Liver (tissue), 8 donors: ENCODE measurements at regions not wholly inside any gene's neighbourhood (a gene's known extent, or its start where the extent isn't known, plus 50 kb on each side); places are given as distances from the start of the nearest gene placed in this dataset.

Experiments used
- DNase-seq: peaks from one replicate; pipeline ENCODE4 v3.0.0-alpha.2; 2017; ENCODE audit warnings: low spot score
- H3K27ac ChIP-seq, 2 donors: one replicate each; pipeline ENCODE4 v1.7.0; 2013; ENCODE audit warnings: inconsistent platforms in 2 of 2, low read length in 2 of 2, control low read depth in 1 of 2, low read depth in 1 of 2, mild to moderate bottlenecking in 1 of 2
- H3K27me3 ChIP-seq, 4 donors: one replicate each; pipeline versions ENCODE4 v1.6.1 to v1.7.0; 2013; ENCODE audit warnings: low read length in 3 of 4, inconsistent platforms in 1 of 4, mild to moderate bottlenecking in 1 of 4, moderate library complexity in 1 of 4; ENCODE audit not compliant: control insufficient read depth in 4 of 4, insufficient read depth in 4 of 4
- H3K36me3 ChIP-seq, 4 donors: one replicate each; pipeline versions ENCODE4 v1.6.1 to v1.7.0; 2013; ENCODE audit warnings: low read length in 3 of 4, mild to moderate bottlenecking in 3 of 4, low read depth in 1 of 4, moderate library complexity in 1 of 4; ENCODE audit not compliant: control insufficient read depth in 4 of 4, insufficient read depth in 3 of 4
- H3K4me1 ChIP-seq, 4 donors: one replicate each; pipeline versions ENCODE4 v1.6.1 to v1.7.0; 2013; ENCODE audit warnings: low read length in 3 of 4, mild to moderate bottlenecking in 3 of 4, moderate library complexity in 1 of 4; ENCODE audit not compliant: control insufficient read depth in 4 of 4, insufficient read depth in 4 of 4
- H3K4me3 ChIP-seq, 3 donors: one replicate each; pipeline versions ENCODE4 v1.6.1 to v1.7.0; 2013; ENCODE audit warnings: low read length in 3 of 3, control low read depth in 1 of 3, low read depth in 1 of 3, mild to moderate bottlenecking in 1 of 3
- H3K9ac ChIP-seq, 2 donors: one replicate each; pipeline ENCODE4 v1.7.0; 2013; ENCODE audit warnings: low read length in 2 of 2, mild to moderate bottlenecking in 2 of 2, moderate library complexity in 2 of 2, control low read depth in 1 of 2, low read depth in 1 of 2
- H3K9me3 ChIP-seq, 4 donors: one replicate each; pipeline versions ENCODE4 v1.6.1 to v1.7.0; 2013; ENCODE audit warnings: low read length in 3 of 4; ENCODE audit not compliant: control insufficient read depth in 4 of 4
- CTCF ChIP-seq: fragments of 150-350 bp; IDR thresholded peaks from 2 replicates; pipeline ENCODE4 v1.5.1; 2017; ENCODE audit warnings: improper control_type of control experiment, low read depth, low read length; ENCODE audit not compliant: missing input control
- EGR1 ChIP-seq, 2 donors: IDR thresholded peaks; 2 replicates each; pipeline ENCODE4 v1.6.1; 2016 to 2018; ENCODE audit warnings: antibody characterized with exemption in 2 of 2, low read depth in 2 of 2
- FOXA1 ChIP-seq: IDR thresholded peaks from 2 replicates; pipeline ENCODE4 v1.6.1; 2016; ENCODE audit warnings: antibody characterized with exemption
- FOXA2 ChIP-seq: IDR thresholded peaks from 2 replicates; pipeline ENCODE4 v1.6.1; 2016; ENCODE audit warnings: antibody characterized with exemption
- HNF4A ChIP-seq, 2 donors: conservative IDR thresholded peaks; 2 replicates each; pipeline ENCODE4 v1.6.1; 2016; ENCODE audit warnings: antibody characterized with exemption in 2 of 2, mild to moderate bottlenecking in 2 of 2
- HNF4G ChIP-seq: IDR thresholded peaks from 2 replicates; pipeline ENCODE4 v1.6.1; 2016; ENCODE audit warnings: antibody characterized with exemption
- JUND ChIP-seq, 2 donors: IDR thresholded peaks; 2 replicates each; pipeline ENCODE4 v1.6.1; 2016; ENCODE audit warnings: antibody characterized with exemption in 2 of 2
- MAX ChIP-seq: IDR thresholded peaks from 2 replicates; pipeline ENCODE4 v1.6.1; 2016; ENCODE audit warnings: antibody characterized with exemption
- NR2F2 ChIP-seq: IDR thresholded peaks from 2 replicates; pipeline ENCODE4 v1.6.1; 2016; ENCODE audit warnings: antibody characterized with exemption
- REST ChIP-seq: IDR thresholded peaks from 2 replicates; pipeline ENCODE4 v1.6.1; 2016; ENCODE audit warnings: antibody characterized with exemption, mild to moderate bottlenecking
- SP1 ChIP-seq: IDR thresholded peaks from 2 replicates; pipeline ENCODE4 v1.6.1; 2018; ENCODE audit warnings: antibody characterized with exemption, mild to moderate bottlenecking
- TAF1 ChIP-seq: conservative IDR thresholded peaks from 2 replicates; pipeline ENCODE4 v1.6.1; 2016; ENCODE audit warnings: antibody characterized with exemption, mild to moderate bottlenecking
- YY1 ChIP-seq: IDR thresholded peaks from 2 replicates; pipeline ENCODE4 v1.6.1; 2016; ENCODE audit warnings: antibody characterized with exemption, mild to moderate bottlenecking
- ZBTB33 ChIP-seq: IDR thresholded peaks from 2 replicates; pipeline ENCODE4 v1.6.1; 2016; ENCODE audit warnings: antibody characterized with exemption
- WGBS: extraction: QIAGEN DNeasy Blood & Tissue Kit; methylation state at CpG from one replicate; pipeline ENCODE4 v1.1.7; 2013; 5-methylcytosine and 5-hydroxymethylcytosine counted together
- donor health status: healthy.
- donor health status: healthy.
- donor health status: healthy.
- donor health status: healthy.
- donor health status: healthy.

- Histone ChIP-seq H3K27ac (no peak overlapping the region), H3K36me3 (no peaks in the 10 kb centered on the region), H3K4me1 (no peaks in the 10 kb centered on the region), H3K9me3 (peaks cover 0 to 4% (median under 1%) of the 10 kb centered on the region in 4 donors), H3K9ac (no peak overlapping the region), H3K27me3 (no peaks in the 10 kb centered on the region), H3K4me3 (no peak overlapping the region)
- DNase-seq = no peak
- TF ChIP-seq HNF4A (conservative IDR thresholded peaks at IDR 0.05) (no peak), EGR1 (IDR thresholded peaks at IDR 0.05; ENCODE audit: low read depth in 2 of 2) (no peak)
- 61% methylated on average over 1 of the region's 1 CpG for WGBS
Observed at GRCh38 chr14:28820677-28821076, 54.1 kb downstream of the FOXG1 start.

GRCh38 chr14:28821993-28822392 is 55.4 kb downstream of the FOXG1 start:
- Histone ChIP-seq H3K27me3 (no peaks in the 10 kb centered on the region), H3K36me3 (no peaks in the 10 kb centered on the region), H3K4me3 (no peak overlapping the region), H3K27ac (no peak overlapping the region), H3K9me3 (peaks cover 0 to 4% (median under 1%) of the 10 kb centered on the region in 4 donors), H3K4me1 (no peaks in the 10 kb centered on the region), H3K9ac (no peak overlapping the region)
- DNase-seq = no peak
- TF ChIP-seq FOXA1 = no peak
- no peak for TF ChIP-seq CTCF
- TF ChIP-seq YY1 = no peak
- TF ChIP-seq TAF1 = no peak
- no peak for TF ChIP-seq JUND (IDR thresholded peaks at IDR 0.05)
- TF ChIP-seq FOXA2 = no peak
- TF ChIP-seq SP1 = no peak
- TF ChIP-seq MAX = no peak
- no peak for TF ChIP-seq NR2F2
- TF ChIP-seq HNF4G = no peak
- no peak for TF ChIP-seq REST
- no peak for TF ChIP-seq HNF4A (conservative IDR thresholded peaks at IDR 0.05)
- no peak for TF ChIP-seq EGR1 (IDR thresholded peaks at IDR 0.05; ENCODE audit: low read depth in 2 of 2)

- Histone ChIP-seq H3K4me1 (no peaks in the 10 kb centered on the region), H3K27me3 (no peaks in the 10 kb centered on the region), H3K9ac (no peak overlapping the region), H3K4me3 (no peak overlapping the region), H3K9me3 (peaks cover 0 to 4% (median under 1%) of the 10 kb centered on the region in 4 donors), H3K27ac (no peak overlapping the region), H3K36me3 (no peaks in the 10 kb centered on the region)
- DNase-seq = no peak
- TF ChIP-seq ZBTB33 (no peak), JUND (IDR thresholded peaks at IDR 0.05) (no peak)
- 76% methylated on average over 1 of the region's 1 CpG for WGBS
Observed at GRCh38 chr14:28823245-28823644, 56.7 kb downstream of the FOXG1 start.
